SIG-M5 (cell line): ENCODE measurements at regions not wholly inside any gene's neighbourhood (a gene's known extent, or its start where the extent isn't known, plus 50 kb on each side); places are given as distances from the start of the nearest gene placed in this dataset.
"Not testable (repeated sequence)": the region's sequence is repeated elsewhere in the genome, so short reads cannot be mapped to it uniquely, and the experiment has no call there.

Experiments used
- DNase-seq: peaks from one replicate; lab custom pipeline; 2025; lab: John Stamatoyannopoulos, UW

DNA sequence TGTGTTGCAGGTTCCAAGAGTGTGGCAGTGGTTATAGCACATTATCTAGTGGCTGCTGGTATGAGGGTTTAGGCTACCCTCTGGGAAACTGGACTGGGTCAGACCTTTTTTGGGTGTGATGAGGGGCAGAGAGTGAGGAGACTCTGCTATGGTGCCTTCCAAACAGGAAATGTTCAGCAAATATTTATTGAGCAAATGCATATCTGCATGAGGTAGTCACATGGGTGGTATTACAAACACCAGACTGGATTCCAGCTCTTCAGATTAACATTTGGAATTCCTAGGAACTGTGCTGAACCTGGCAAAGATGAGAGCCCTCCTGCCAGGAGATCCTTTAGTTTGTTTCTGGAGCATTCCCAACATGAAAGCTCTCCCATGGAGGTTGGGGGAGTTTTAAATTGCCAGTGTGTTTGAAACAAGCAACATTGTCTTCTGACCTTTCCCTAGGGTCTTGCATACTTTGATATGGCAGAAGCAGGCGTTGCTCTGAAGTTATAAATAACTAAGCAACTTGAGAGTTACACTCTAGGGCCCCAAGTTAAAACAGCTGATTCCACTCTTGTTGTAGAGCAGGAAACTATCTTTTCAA, 341.2 kb upstream of the C2CD4B start:
- no peak for DNase-seq

- DNase-seq: no peak
Measured at GRCh38 chr15:62509395-62509958, 344.4 kb upstream of the C2CD4B start.

GRCh38 chr15:62510791-62511190, 345.7 kb upstream of the C2CD4B start:
- no peak for DNase-seq

GRCh38 chr15:62512904-62513303, 347.8 kb upstream of the C2CD4B start:
- no peak for DNase-seq

DNA sequence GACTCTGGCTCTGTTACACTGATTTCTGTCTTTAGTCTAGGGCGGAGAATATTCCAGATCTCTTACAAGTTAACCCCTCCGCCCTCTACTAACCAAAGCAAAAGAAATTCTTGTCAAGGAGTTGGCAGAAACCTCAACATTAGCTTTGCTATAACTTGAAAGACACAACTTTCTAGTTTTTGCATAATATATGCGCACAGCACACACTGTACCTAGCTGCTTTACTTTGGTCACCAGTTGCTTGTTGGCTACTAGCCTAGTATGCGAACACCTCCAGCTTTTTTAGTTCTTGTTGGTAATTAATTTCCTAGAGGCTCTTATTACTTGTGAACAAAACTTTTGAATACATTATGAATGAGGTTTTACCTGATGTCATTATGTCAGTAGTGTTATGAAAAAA, 348.8 kb upstream of the C2CD4B start:
- no peak for DNase-seq

- no peak for DNase-seq
Measured at GRCh38 chr15:62515696-62516395, 350.8 kb upstream of the C2CD4B start.

- no peak for DNase-seq
Measured at GRCh38 chr15:62517541-62517940, 352.5 kb upstream of the C2CD4B start.

DNA sequence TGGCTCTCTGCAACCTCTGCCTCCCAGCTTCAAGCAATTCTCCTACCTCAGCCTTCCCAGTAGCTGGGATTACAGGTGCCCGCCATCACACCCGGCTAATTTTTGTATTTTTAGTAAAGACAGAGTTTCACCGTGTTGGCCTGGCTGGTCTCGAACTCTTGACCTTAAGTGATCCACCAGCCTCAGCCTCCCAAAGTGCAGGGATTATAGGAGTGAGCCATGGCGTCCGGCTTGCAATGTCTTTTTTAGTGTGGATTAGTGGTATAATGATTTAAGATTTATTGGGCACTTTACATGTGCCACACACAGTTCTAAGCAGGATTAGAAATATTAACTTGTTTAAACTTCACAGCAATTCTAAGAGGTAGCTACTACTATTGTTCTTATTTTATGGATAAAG, 353.6 kb upstream of the C2CD4B start:
- not testable (repeated sequence) for DNase-seq

DNA sequence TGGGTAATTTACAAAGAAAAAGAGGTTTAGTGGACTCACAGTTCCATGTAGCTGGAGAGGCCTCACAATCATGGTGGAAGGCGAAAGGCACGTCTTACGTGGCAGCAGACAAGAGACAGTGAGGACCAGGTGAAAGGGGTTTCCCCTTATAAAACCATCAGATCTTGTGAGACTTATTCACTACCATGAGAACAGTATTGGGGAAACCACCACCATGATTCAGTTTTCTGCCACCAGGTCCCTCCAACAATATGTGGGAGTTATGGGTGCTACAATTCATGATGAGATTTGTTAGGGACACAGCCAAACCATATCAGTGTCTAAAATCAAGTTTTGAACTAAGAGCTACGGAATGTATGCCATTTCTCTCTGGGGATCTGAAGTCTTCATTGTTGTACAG, 354.8 kb upstream of the C2CD4B start:
- DNase-seq: no peak

GRCh38 chr15:62520887-62521286, 355.8 kb upstream of the C2CD4B start:
- DNase-seq: no peak

GRCh38 chr15:62521396-62521795, 356.3 kb upstream of the C2CD4B start:
- DNase-seq: no peak

GRCh38 chr15:62524848-62525247, 359.8 kb upstream of the C2CD4B start:
- DNase-seq: no peak

- no peak for DNase-seq
Measured at GRCh38 chr15:62527387-62527786, 362.3 kb upstream of the C2CD4B start.

GRCh38 chr15:62528505-62528904, 363.4 kb upstream of the C2CD4B start:
- no peak for DNase-seq

DNA sequence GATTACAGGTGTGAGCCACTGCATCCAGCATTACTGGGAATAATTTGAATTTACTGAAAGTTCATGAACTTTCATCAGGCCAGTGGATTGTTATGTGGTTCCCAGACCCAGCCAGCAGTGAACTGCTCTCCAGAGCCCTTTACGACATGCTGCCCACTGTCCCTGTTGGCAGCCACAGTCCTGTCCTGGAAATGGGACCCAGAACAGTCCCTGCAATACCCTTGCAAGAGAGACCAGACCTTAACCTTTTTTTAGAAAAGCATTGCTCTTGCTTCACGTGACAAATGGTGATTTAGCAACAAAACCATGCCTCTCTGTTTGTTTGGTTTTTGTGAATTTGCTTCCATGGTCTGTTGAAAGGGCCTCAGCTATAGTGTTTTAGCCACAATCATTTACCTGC, 367.3 kb upstream of the C2CD4B start:
- no peak for DNase-seq

GRCh38 chr15:62533687-62534086, 368.6 kb upstream of the C2CD4B start:
- no peak for DNase-seq

- DNase-seq: no peak
Measured at GRCh38 chr15:62534996-62535395, 369.9 kb upstream of the C2CD4B start.

- no peak for DNase-seq
Measured at GRCh38 chr15:62539236-62539635, 374.2 kb upstream of the C2CD4B start.

DNA sequence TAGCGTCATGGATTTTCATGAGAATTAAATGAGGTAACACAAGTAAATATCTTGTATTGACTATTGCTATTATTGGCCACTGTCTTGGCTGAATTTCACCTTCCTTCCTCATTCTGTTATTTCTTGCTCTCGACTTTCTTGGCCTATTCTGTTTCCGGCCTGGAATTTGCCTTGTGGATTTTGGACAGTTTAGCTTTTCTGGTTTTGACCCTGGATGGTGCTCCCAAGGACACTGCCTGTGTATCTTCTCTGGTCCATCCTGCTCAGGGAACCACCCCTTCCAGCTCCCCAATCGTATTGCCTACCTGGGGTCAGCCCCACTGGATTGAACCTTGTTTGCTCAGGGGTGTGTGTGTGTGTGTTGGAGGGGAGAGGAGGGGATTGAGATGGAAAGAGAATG, 376.2 kb upstream of the C2CD4B start:
- DNase-seq: no peak

- DNase-seq: no peak
Measured at GRCh38 chr15:62541846-62542245, 376.8 kb upstream of the C2CD4B start.

DNA sequence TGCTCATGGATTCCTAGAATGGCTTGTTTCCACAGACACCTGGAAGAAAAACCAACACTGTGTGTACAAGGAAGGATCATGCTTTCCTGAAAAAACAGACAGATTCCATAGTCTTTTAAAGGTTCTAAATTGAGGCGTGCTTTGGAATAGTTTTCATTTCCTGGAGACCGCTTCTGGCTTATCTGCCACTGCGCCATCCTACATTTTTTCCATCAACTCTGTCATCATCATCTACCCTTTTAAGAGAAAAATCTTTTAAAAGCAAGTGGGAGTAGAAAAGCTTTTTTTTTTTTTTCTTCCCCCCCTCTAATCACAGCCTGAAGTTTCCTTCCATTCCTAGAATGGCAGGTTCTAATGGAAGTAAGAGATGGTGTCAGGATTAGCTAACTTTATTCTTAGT, 379.4 kb upstream of the C2CD4B start:
- no peak for DNase-seq

DNA sequence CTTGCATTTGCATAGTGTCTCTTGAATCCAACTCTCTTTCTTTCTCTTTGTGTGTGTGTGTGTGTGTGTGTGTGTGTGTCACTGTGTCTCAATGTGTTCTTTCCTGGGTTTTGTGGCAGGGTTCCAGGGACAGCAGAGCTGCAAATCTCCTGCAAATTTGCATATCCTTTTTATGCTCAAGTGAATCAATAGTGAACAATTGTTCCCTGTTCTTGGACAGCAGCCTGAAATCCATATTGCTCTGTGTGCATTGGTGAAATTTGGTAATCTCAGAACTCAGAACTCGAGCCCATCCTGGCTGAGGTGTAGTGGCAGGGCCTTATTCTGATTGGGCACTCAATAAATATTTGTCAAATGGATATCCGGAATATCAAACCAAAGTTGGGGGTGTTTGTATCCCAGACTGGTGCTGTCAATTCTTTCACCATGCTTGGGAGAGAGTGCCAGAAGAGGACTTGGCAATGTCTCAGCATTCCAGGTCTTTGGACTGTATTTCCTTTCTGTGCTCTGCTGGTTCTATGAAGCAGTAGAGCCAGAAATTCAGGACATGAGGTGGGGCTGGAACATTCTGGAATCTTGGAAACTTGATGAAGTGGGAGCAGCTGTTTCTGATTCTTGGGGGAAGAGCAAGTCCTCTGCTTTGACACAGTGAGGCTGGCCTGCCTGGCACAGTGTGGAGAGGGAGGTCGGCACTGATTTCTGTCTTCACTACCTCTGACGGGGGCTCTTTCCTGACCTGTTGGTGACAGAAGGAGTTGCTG, 380.6 kb upstream of the C2CD4B start:
- no peak for DNase-seq

GRCh38 chr15:62546628-62547027, 381.5 kb upstream of the C2CD4B start:
- DNase-seq: no peak
